Astrocyte (in vitro differentiated cells and primary cell): ENCODE measurements at regions not wholly inside any gene's neighbourhood (a gene's known extent, or its start where the extent isn't known, plus 50 kb on each side); places are given as distances from the start of the nearest gene placed in this dataset.

ENCODE experiments used
- EZH2 ChIP-seq: IDR thresholded peaks from 2 replicates; pipeline ENCODE4 v1.6.1; 2012; ENCODE audit warnings: mild to moderate bottlenecking, low read length, inconsistent platforms; ENCODE audit not compliant: insufficient read depth
- TF ChIP-seq, protein P1 (sequence below): IDR thresholded peaks from 2 replicates; pipeline ENCODE4 v1.5.1; 2011; ENCODE audit warnings: low read depth, mild to moderate bottlenecking, inconsistent platforms, low read length, moderate library complexity; ENCODE audit not compliant: insufficient read depth

DNA sequence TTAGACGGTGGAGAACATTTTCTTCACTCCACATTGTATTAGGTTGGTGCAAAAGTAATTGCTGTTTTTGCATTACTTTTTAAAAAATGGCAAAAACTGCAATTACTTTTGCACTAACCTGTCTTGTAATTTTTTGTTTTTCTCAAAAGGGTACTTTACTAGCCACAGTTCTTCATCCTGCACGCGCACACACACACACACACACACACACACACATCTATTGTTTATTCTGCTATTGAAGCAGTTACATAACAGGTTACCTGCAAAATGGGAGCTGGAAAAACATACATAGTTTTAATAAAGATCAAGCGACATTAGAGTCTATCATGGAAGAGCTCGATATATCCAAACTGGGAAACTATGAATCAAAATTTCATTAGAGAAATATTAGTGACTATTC is 235.2 kb downstream of the SIM1 start:
- TF ChIP-seq, protein P1, sequence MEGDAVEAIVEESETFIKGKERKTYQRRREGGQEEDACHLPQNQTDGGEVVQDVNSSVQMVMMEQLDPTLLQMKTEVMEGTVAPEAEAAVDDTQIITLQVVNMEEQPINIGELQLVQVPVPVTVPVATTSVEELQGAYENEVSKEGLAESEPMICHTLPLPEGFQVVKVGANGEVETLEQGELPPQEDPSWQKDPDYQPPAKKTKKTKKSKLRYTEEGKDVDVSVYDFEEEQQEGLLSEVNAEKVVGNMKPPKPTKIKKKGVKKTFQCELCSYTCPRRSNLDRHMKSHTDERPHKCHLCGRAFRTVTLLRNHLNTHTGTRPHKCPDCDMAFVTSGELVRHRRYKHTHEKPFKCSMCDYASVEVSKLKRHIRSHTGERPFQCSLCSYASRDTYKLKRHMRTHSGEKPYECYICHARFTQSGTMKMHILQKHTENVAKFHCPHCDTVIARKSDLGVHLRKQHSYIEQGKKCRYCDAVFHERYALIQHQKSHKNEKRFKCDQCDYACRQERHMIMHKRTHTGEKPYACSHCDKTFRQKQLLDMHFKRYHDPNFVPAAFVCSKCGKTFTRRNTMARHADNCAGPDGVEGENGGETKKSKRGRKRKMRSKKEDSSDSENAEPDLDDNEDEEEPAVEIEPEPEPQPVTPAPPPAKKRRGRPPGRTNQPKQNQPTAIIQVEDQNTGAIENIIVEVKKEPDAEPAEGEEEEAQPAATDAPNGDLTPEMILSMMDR: no peak
- TF ChIP-seq EZH2: no peak
